HepG2 (cell line): ENCODE measurements at regions not wholly inside any gene's neighbourhood (a gene's known extent, or its start where the extent isn't known, plus 50 kb on each side); places are given as distances from the start of the nearest gene placed in this dataset.

Experiments used
- CEBPZ ChIP-seq: IDR thresholded peaks from 2 replicates; pipeline ENCODE4 v1.6.1; 2012; ENCODE audit warnings: low read length, improper control_type of control experiment
- ETS1 ChIP-seq: sonication (generic); formaldehyde crosslinking; IDR thresholded peaks from 2 replicates; pipeline ENCODE4 v1.4.0; 2020; ENCODE audit warnings: missing genetic modification reagents
- HNF4G ChIP-seq, 2 experiments: sonication (generic) in 1 of 2; formaldehyde crosslinking in 1 of 2; IDR thresholded peaks; 2 replicates each; pipeline versions ENCODE4 v1.4.0 to v1.6.1; 2011 to 2020; ENCODE audit warnings: borderline replicate concordance in 2 of 2, low read depth in 2 of 2, mild to moderate bottlenecking in 2 of 2, low read length in 1 of 2, missing genetic modification reagents in 1 of 2, moderate library complexity in 1 of 2
- HNRNPLL ChIP-seq: fragments of 200-400 bp; formaldehyde crosslinking; IDR thresholded peaks from 2 replicates; pipeline ENCODE4 v1.6.1; 2017; ENCODE audit warnings: mild to moderate bottlenecking, low read depth, low read length; ENCODE audit not compliant: poor library complexity, severe bottlenecking
- JDP2 ChIP-seq: sonication (generic); formaldehyde crosslinking; IDR thresholded peaks from 2 replicates; pipeline ENCODE4 v1.8.1; 2022; ENCODE audit warnings: missing genetic modification reagents, borderline replicate concordance
- MXI1 ChIP-seq: IDR thresholded peaks from 3 replicates; pipeline ENCODE4 v1.6.1; 2012; ENCODE audit warnings: low read depth, low read length, inconsistent platforms, borderline replicate concordance
- NFKBIZ ChIP-seq: IDR thresholded peaks from 2 replicates; pipeline ENCODE4 v1.6.1; 2018; ENCODE audit warnings: missing genetic modification reagents, missing compliant biosample characterization
- NR1H2 ChIP-seq: sonication (generic); formaldehyde crosslinking; IDR thresholded peaks from 2 replicates; pipeline ENCODE4 v1.8.1; 2022; ENCODE audit warnings: low read depth, missing genetic modification reagents, borderline replicate concordance
- PBX3 ChIP-seq: sonication (generic); formaldehyde crosslinking; IDR thresholded peaks from 2 replicates; pipeline ENCODE4 v1.8.1; 2023; ENCODE audit warnings: missing genetic modification reagents, inconsistent platforms, borderline replicate concordance
- REL ChIP-seq: sonication (generic); formaldehyde crosslinking; conservative IDR thresholded peaks from 2 replicates; pipeline ENCODE4 v1.8.0; 2022; ENCODE audit warnings: mild to moderate bottlenecking, missing genetic modification reagents, moderate library complexity
- REST ChIP-seq, 2 experiments: IDR thresholded peaks; 2 replicates each; pipeline ENCODE4 v1.6.1; 2011 to 2012; ENCODE audit warnings: low read length in 2 of 2, borderline replicate concordance in 1 of 2, low read depth in 1 of 2, mild to moderate bottlenecking in 1 of 2, moderate library complexity in 1 of 2
- SMYD3 ChIP-seq: sonication (generic); formaldehyde crosslinking; IDR thresholded peaks from 2 replicates; pipeline ENCODE4 v1.8.1; 2023; ENCODE audit warnings: mild to moderate bottlenecking, missing genetic modification reagents
- SP1 ChIP-seq, 2 experiments: fragments of 450-650 bp in 1 of 2; sonication (generic) in 1 of 2; formaldehyde crosslinking in 1 of 2; IDR thresholded peaks; 2 replicates each; pipeline versions ENCODE4 v1.4.0 to v1.6.1; 2016 to 2020; ENCODE audit warnings: missing genetic modification reagents in 1 of 2
- YY1 ChIP-seq: IDR thresholded peaks from 2 replicates; pipeline ENCODE4 v1.6.1; 2011; ENCODE audit warnings: low read length, low read depth, moderate library complexity, mild to moderate bottlenecking; ENCODE audit not compliant: insufficient read depth, insufficient replicate concordance
- ZMYM3 ChIP-seq: sonication (generic); formaldehyde crosslinking; IDR thresholded peaks from 2 replicates; pipeline ENCODE4 v1.5.1; 2020; ENCODE audit warnings: mild to moderate bottlenecking, missing genetic modification reagents
- ZNF510 ChIP-seq: sonication (generic); formaldehyde crosslinking; IDR thresholded peaks from 2 replicates; pipeline ENCODE4 v1.4.0; 2020; ENCODE audit warnings: low read depth, mild to moderate bottlenecking, missing genetic modification reagents
- ZNF790 ChIP-seq: sonication (generic); formaldehyde crosslinking; IDR thresholded peaks from 2 replicates; pipeline ENCODE4 v1.8.0; 2022; ENCODE audit warnings: missing genetic modification reagents, mild to moderate bottlenecking, borderline replicate concordance
- ZZZ3 ChIP-seq: sonication (generic); formaldehyde crosslinking; IDR thresholded peaks from 2 replicates; pipeline ENCODE4 v1.4.0; 2020; ENCODE audit warnings: missing genetic modification reagents, mild to moderate bottlenecking, borderline replicate concordance

- no peak for TF ChIP-seq CEBPZ
- TF ChIP-seq ZNF510: peak; percentile 75; the same call in 1 of the 2 replicates
- TF ChIP-seq ZMYM3 (CRISPR knock-in tag): no peak
- TF ChIP-seq SMYD3 (CRISPR knock-in tag): peak; percentile 67; the same call in 1 of the 2 replicates
- TF ChIP-seq ETS1 (CRISPR knock-in tag): no peak
- peak; percentile 81; the same call in 1 of the 2 replicates for TF ChIP-seq PBX3
- 0 out of 3 replicates have a peak, but pooled peaks have one; percentile 47 for TF ChIP-seq MXI1
- no peak for TF ChIP-seq ZZZ3 (CRISPR knock-in tag)
- TF ChIP-seq NR1H2: no peak
- peak; percentile 90; the same call in 1 of the 2 replicates for TF ChIP-seq ZNF790 (CRISPR knock-in tag)
- TF ChIP-seq JDP2: peak; percentile 64; the same call in 1 of the 2 replicates
- TF ChIP-seq HNRNPLL: no peak
- peak; percentile 91; the same call in 1 of the 2 replicates for TF ChIP-seq NFKBIZ (CRISPR knock-in tag)
- TF ChIP-seq HNF4G (IDR thresholded peaks at IDR 0.05; ENCODE audit: borderline replicate concordance, low read depth, low read length): no peak
- TF ChIP-seq HNF4G (CRISPR knock-in tag; IDR thresholded peaks at IDR 0.05; ENCODE audit: borderline replicate concordance, low read depth): 0 out of 2 replicates have a peak, but pooled peaks have one; percentile 46
- TF ChIP-seq SP1 (IDR thresholded peaks at IDR 0.05): no peak
- TF ChIP-seq SP1 (CRISPR knock-in tag; IDR thresholded peaks at IDR 0.05): peak; percentile 60
- TF ChIP-seq REST (IDR thresholded peaks at IDR 0.05; ENCODE audit: borderline replicate concordance in 1 of 2, low read depth in 1 of 2, low read length in 2 of 2): peak in 1 of 2 experiments; percentile 100
- no peak for TF ChIP-seq YY1
- 0 out of 2 replicates have a peak, but pooled peaks have one; percentile 31 for TF ChIP-seq REL (CRISPR knock-in tag)
Measured at GRCh38 chr3:67113802-67114407, 115.8 kb downstream of the KBTBD8 start (continued).
